DMS53 treated with DMSO at 0.1 percent for 48 hours (cell line): ENCODE measurements at regions not wholly inside any gene's neighbourhood (a gene's known extent, or its start where the extent isn't known, plus 50 kb on each side); places are given as distances from the start of the nearest gene placed in this dataset.
"Not testable (repeated sequence)": the region's sequence is repeated elsewhere in the genome, so short reads cannot be mapped to it uniquely, and the experiment has no call there.

Experiments
- DNase-seq: peaks from one replicate; lab custom pipeline; 2025; ENCODE audit not compliant: unreplicated experiment; lab: John Stamatoyannopoulos, UW

GRCh38 chr6:3529232-3529631 lies 72.4 kb upstream of the SLC22A23 start:
- no peak for DNase-seq

- not testable (repeated sequence) for DNase-seq
These were observed 71.3 kb upstream of the SLC22A23 start for GRCh38 chr6:3528081-3528671.

- DNase-seq = no peak
These were observed 70.8 kb upstream of the SLC22A23 start for GRCh38 chr6:3527651-3527977.

GRCh38 chr6:3526962-3527650 lies 70.3 kb upstream of the SLC22A23 start:
- no peak for DNase-seq

GRCh38 chr6:3525915-3526314 lies 69.1 kb upstream of the SLC22A23 start:
- DNase-seq = no peak

GRCh38 chr6:3524456-3524855 lies 67.6 kb upstream of the SLC22A23 start:
- no peak for DNase-seq

GRCh38 chr6:3523966-3524365 lies 67.1 kb upstream of the SLC22A23 start:
- no peak for DNase-seq

GRCh38 chr6:3523271-3523670 lies 66.4 kb upstream of the SLC22A23 start:
- DNase-seq = no peak

- DNase-seq = no peak
These were observed 65.9 kb upstream of the SLC22A23 start for GRCh38 chr6:3522561-3523260.

GRCh38 chr6:3520281-3521230 lies 63.7 kb upstream of the SLC22A23 start:
- no peak for DNase-seq

- no peak for DNase-seq
These were observed 61.7 kb upstream of the SLC22A23 start for GRCh38 chr6:3518356-3519190.

GRCh38 chr6:3517350-3517749 lies 60.5 kb upstream of the SLC22A23 start:
- DNase-seq = no peak

GRCh38 chr6:3516092-3516491 lies 59.2 kb upstream of the SLC22A23 start:
- DNase-seq = no peak

- DNase-seq = no peak
These were observed 58.8 kb upstream of the SLC22A23 start for GRCh38 chr6:3515669-3516068.

- no peak for DNase-seq
These were observed 56.6 kb upstream of the SLC22A23 start for GRCh38 chr6:3513416-3513815.

- no peak for DNase-seq
These were observed 56.0 kb upstream of the SLC22A23 start for GRCh38 chr6:3512832-3513231.

GRCh38 chr6:3510617-3511016 lies 53.8 kb upstream of the SLC22A23 start:
- no peak for DNase-seq

GRCh38 chr6:3510178-3510577 lies 53.3 kb upstream of the SLC22A23 start:
- no peak for DNase-seq

GRCh38 chr6:3509336-3509735 lies 52.5 kb upstream of the SLC22A23 start:
- no peak for DNase-seq

GRCh38 chr6:3506751-3507383 lies 50.0 kb upstream of the SLC22A23 start:
- no peak for DNase-seq
